HL-60 (cell line): ENCODE measurements at regions not wholly inside any gene's neighbourhood (a gene's known extent, or its start where the extent isn't known, plus 50 kb on each side); places are given as distances from the start of the nearest gene placed in this dataset.

Experiments used
- DNase-seq, 2 experiments: peaks; one replicate each; pipeline ENCODE4 v3.0.0-alpha.2; 2010 to 2020; ENCODE audit warnings: low read depth in 1 of 2, low spot score in 1 of 2
- H3K27ac ChIP-seq: fragments of 250-450 bp; sonication (Bioruptor Pico); replicated peaks from 2 replicates; pipeline ENCODE4 v1.5.1; 2020; ENCODE audit warnings: mild to moderate bottlenecking, moderate library complexity
- H3K27me3 ChIP-seq: fragments of 250-450 bp; sonication (Bioruptor Pico); 2 replicates; pipeline ENCODE4 v1.5.1; 2021; ENCODE audit warnings: mild to moderate bottlenecking, moderate library complexity; ENCODE audit not compliant: insufficient read depth, poor library complexity, severe bottlenecking
- H3K4me3 ChIP-seq: replicated peaks from 2 replicates; pipeline ENCODE4 v1.5.1; 2011; ENCODE audit warnings: mild to moderate bottlenecking, control low read depth, low read length; ENCODE audit not compliant: insufficient read depth
- GABPA ChIP-seq: IDR thresholded peaks from 2 replicates; pipeline ENCODE4 v1.6.1; 2012; ENCODE audit warnings: low read depth
- POLR2AphosphoS5 ChIP-seq: IDR thresholded peaks from 2 replicates; pipeline ENCODE4 v1.6.1; 2012; ENCODE audit warnings: low read depth
- SPI1 ChIP-seq: IDR thresholded peaks from 2 replicates; pipeline ENCODE4 v1.6.1; 2012; ENCODE audit warnings: low read depth, mild to moderate bottlenecking, borderline replicate concordance
- TF ChIP-seq, protein P1 (sequence below): IDR thresholded peaks from 2 replicates; pipeline ENCODE4 v1.6.1; 2012; ENCODE audit warnings: low read depth; ENCODE audit not compliant: insufficient replicate concordance
- TF ChIP-seq, protein P2 (sequence below): IDR thresholded peaks from one replicate; pipeline ENCODE4 v1.5.1; 2011; ENCODE audit warnings: low read length, control low read depth, inconsistent platforms; ENCODE audit not compliant: insufficient read depth

DNA sequence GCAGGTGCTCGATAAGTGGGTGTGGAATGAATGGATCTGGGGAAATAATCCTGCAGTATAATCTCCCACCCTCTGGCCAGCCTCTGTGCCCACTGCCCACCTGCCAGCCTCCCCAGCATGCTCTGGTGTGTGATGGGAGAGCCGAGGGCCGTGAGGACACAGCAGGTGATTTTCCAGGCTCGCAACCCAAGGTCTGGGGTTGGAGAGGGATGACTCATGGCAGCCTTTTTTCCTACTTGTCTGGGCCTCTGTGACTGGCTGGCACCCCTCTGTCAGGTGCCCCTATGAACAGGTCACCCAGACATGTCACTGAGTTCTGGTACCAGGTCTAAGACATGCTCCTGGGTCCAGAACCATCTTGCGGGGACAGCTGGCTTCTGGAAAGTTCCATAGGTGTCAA lies 385.7 kb upstream of the TNRC6C start:
- H3K4me3 ChIP-seq: no peak overlapping the region
- H3K27ac ChIP-seq: no peak overlapping the region
- no peak for DNase-seq
- H3K27me3 ChIP-seq: peaks cover 10% of the 10 kb centered on the region
- TF ChIP-seq POLR2AphosphoS5: no peak
- no peak for TF ChIP-seq GABPA
- TF ChIP-seq, protein P1, sequence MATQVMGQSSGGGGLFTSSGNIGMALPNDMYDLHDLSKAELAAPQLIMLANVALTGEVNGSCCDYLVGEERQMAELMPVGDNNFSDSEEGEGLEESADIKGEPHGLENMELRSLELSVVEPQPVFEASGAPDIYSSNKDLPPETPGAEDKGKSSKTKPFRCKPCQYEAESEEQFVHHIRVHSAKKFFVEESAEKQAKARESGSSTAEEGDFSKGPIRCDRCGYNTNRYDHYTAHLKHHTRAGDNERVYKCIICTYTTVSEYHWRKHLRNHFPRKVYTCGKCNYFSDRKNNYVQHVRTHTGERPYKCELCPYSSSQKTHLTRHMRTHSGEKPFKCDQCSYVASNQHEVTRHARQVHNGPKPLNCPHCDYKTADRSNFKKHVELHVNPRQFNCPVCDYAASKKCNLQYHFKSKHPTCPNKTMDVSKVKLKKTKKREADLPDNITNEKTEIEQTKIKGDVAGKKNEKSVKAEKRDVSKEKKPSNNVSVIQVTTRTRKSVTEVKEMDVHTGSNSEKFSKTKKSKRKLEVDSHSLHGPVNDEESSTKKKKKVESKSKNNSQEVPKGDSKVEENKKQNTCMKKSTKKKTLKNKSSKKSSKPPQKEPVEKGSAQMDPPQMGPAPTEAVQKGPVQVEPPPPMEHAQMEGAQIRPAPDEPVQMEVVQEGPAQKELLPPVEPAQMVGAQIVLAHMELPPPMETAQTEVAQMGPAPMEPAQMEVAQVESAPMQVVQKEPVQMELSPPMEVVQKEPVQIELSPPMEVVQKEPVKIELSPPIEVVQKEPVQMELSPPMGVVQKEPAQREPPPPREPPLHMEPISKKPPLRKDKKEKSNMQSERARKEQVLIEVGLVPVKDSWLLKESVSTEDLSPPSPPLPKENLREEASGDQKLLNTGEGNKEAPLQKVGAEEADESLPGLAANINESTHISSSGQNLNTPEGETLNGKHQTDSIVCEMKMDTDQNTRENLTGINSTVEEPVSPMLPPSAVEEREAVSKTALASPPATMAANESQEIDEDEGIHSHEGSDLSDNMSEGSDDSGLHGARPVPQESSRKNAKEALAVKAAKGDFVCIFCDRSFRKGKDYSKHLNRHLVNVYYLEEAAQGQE: no peak
- TF ChIP-seq, protein P2, sequence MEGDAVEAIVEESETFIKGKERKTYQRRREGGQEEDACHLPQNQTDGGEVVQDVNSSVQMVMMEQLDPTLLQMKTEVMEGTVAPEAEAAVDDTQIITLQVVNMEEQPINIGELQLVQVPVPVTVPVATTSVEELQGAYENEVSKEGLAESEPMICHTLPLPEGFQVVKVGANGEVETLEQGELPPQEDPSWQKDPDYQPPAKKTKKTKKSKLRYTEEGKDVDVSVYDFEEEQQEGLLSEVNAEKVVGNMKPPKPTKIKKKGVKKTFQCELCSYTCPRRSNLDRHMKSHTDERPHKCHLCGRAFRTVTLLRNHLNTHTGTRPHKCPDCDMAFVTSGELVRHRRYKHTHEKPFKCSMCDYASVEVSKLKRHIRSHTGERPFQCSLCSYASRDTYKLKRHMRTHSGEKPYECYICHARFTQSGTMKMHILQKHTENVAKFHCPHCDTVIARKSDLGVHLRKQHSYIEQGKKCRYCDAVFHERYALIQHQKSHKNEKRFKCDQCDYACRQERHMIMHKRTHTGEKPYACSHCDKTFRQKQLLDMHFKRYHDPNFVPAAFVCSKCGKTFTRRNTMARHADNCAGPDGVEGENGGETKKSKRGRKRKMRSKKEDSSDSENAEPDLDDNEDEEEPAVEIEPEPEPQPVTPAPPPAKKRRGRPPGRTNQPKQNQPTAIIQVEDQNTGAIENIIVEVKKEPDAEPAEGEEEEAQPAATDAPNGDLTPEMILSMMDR: no peak
- no peak for TF ChIP-seq SPI1

DNA sequence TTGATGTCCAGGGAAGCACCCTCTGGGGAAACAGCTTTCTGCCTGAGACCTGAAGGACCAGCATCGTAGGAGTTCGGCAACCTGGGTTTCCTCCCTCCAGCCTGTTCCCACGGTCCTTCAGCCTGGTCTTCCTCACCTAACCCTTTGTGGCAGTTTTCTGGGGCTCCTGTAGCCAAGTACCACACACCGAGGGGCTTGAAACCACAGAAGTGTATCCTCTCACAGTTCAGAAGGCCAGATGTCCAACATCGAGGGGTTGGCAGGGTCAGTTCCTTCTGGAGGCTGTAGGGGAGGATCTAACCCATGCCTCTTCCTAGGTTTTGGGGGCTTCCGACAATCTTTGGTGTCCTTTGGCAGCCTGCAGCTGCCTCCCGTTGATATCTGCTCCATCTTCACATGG lies 381.0 kb upstream of the TNRC6C start:
- Histone ChIP-seq H3K27ac (no peak overlapping the region), H3K27me3 (no peaks in the 10 kb centered on the region), H3K4me3 (no peak overlapping the region)
- no peak for DNase-seq
- TF ChIP-seq GABPA (no peak), POLR2AphosphoS5 (no peak)
- TF ChIP-seq, protein P2: no peak
- TF ChIP-seq, protein P1: no peak

DNA sequence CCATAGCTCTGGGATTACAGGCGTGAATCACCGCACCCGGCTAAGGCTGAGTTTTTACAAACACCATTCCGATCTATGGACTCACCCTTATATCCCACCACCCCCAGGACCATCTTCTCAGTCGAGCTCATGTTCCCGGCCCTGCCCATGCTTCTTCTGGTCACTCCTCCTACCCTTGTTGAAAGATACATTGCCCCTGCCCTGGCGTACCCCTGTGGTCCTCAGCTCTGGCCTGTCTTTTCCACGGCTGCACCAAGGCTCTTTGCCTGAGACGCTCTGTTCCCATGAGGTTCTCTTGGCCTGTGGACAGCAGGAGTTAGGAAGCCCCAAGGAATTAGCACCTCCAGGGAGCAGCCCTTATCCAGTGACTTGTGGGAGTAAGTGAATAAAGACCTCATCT lies 379.4 kb upstream of the TNRC6C start:
- Histone ChIP-seq H3K27me3 (no peaks in the 10 kb centered on the region), H3K27ac (no peak overlapping the region), H3K4me3 (no peak overlapping the region)
- TF ChIP-seq SPI1 (no peak), POLR2AphosphoS5 (no peak), GABPA (no peak)
- TF ChIP-seq, protein P1: no peak
- TF ChIP-seq, protein P2: no peak
- DNase-seq: no peak
